OCI-LY7 (cell line): ENCODE measurements at regions not wholly inside any gene's neighbourhood (a gene's known extent, or its start where the extent isn't known, plus 50 kb on each side); places are given as distances from the start of the nearest gene placed in this dataset.

Experiments
- BruUV-seq: library from RNA; stranded (reverse); fragments of 400-500 nt; replicated peaks from 2 replicates; lab custom pipeline; 2021; lab: Mats Ljungman, UMichigan
- CTCF ChIA-PET: fragments of 300-600 bp; sonication (Branson Sonifier 250); formaldehyde crosslinking; loops from one replicate; lab custom pipeline; 2022; ENCODE audit warnings: antibody characterized with exemption; ENCODE audit not compliant: unreplicated experiment; lab: Charles Lee
- POLR2A ChIA-PET: fragments of 300-600 bp; sonication (Branson Sonifier 250); formaldehyde crosslinking; loops from one replicate; lab custom pipeline; 2022; ENCODE audit warnings: antibody characterized with exemption; lab: Charles Lee
- DNase-seq: peaks from one replicate; pipeline ENCODE4 v3.0.0-alpha.2; 2015; ENCODE audit warnings: low spot score
- H2AFZ ChIP-seq: fragments of 200-600 bp; sonication (generic), shearing (Covaris generic); 2 replicates; pipeline ENCODE4 v1.6.1; 2014; ENCODE audit warnings: mild to moderate bottlenecking, antibody characterized with exemption, low read length, moderate library complexity
- H3K27ac ChIP-seq: fragments of 200-600 bp; sonication (generic); 2 replicates; pipeline ENCODE4 v1.5.1; 2014; ENCODE audit warnings: mixed run types, low read depth, mild to moderate bottlenecking, moderate library complexity, low read length, inconsistent platforms; ENCODE audit not compliant: poor library complexity, severe bottlenecking
- H3K36me3 ChIP-seq: fragments of 200-600 bp; sonication (generic); 2 replicates; pipeline ENCODE4 v1.6.1; 2014; ENCODE audit warnings: mild to moderate bottlenecking, antibody characterized with exemption, low read length, moderate library complexity, mixed read lengths; ENCODE audit not compliant: insufficient read depth
- H3K4me1 ChIP-seq: fragments of 200-600 bp; sonication (generic); 2 replicates; pipeline ENCODE4 v1.5.1; 2014; ENCODE audit warnings: mild to moderate bottlenecking, low read length; ENCODE audit not compliant: insufficient read depth, poor library complexity, severe bottlenecking
- H3K4me2 ChIP-seq: fragments of 200-600 bp; sonication (generic); 2 replicates; pipeline ENCODE4 v1.6.1; 2014; ENCODE audit warnings: mild to moderate bottlenecking, low read length
- H3K4me3 ChIP-seq: fragments of 200-600 bp; sonication (generic); 2 replicates; pipeline ENCODE4 v1.5.1; 2014; ENCODE audit warnings: mild to moderate bottlenecking, low read depth, low read length; ENCODE audit not compliant: poor library complexity, severe bottlenecking
- H3K79me2 ChIP-seq: fragments of 200-600 bp; sonication (generic); 2 replicates; pipeline ENCODE4 v1.6.1; 2016; ENCODE audit warnings: low read depth, mild to moderate bottlenecking, low read length, moderate library complexity, mixed read lengths; ENCODE audit not compliant: insufficient read depth
- H3K9me2 ChIP-seq: fragments of 200-600 bp; sonication (generic); 2 replicates; pipeline ENCODE4 v1.6.1; 2016; ENCODE audit warnings: mild to moderate bottlenecking, low read length, mixed read lengths; ENCODE audit not compliant: insufficient read depth
- H3K9me3 ChIP-seq: fragments of 200-600 bp; sonication (generic); 2 replicates; pipeline ENCODE4 v1.6.1; 2014; ENCODE audit warnings: mild to moderate bottlenecking, mixed run types, low read length, mixed read lengths
- H4K20me1 ChIP-seq: fragments of 200-600 bp; sonication (generic); 2 replicates; pipeline ENCODE4 v1.6.1; 2014; ENCODE audit warnings: mild to moderate bottlenecking, antibody characterized with exemption, low read length, moderate library complexity, mixed read lengths; ENCODE audit not compliant: insufficient read depth
- CTCF ChIP-seq: fragments of 200-600 bp; sonication (generic); conservative IDR thresholded peaks from 2 replicates; pipeline ENCODE4 v1.5.1; 2014; ENCODE audit warnings: mild to moderate bottlenecking, antibody characterized with exemption, low read length, moderate library complexity, mixed read lengths
- EZH2phosphoT487 ChIP-seq: fragments of 200-600 bp; sonication (generic); IDR thresholded peaks from 2 replicates; pipeline ENCODE4 v1.6.1; 2018; ENCODE audit warnings: low read depth, borderline replicate concordance, mild to moderate bottlenecking, mixed run types, antibody characterized with exemption, low read length, moderate library complexity, mixed read lengths
- intact Hi-C: fragments of 100-400 bp; cut with micrococcal nuclease; formaldehyde crosslinking; loops from one replicate; pipeline ENCODE4 v1.10.0; 2022; ENCODE audit not compliant: unreplicated experiment

GRCh38 chr13:34411894-34412293, 530.2 kb upstream of the NBEA start:
- Histone ChIP-seq H3K79me2 (no peaks in the 10 kb centered on the region), H3K36me3 (no peaks in the 10 kb centered on the region), H3K27ac (no peak overlapping the region), H3K9me3 (no peaks in the 10 kb centered on the region), H3K4me2 (no peak overlapping the region), H2AFZ (no peak overlapping the region), H3K4me1 (no peaks in the 10 kb centered on the region), H3K9me2 (no peaks in the 10 kb centered on the region), H4K20me1 (no peaks in the 10 kb centered on the region), H3K4me3 (no peak overlapping the region)
- TF ChIP-seq EZH2phosphoT487 (no peak), CTCF (no peak)
- intact Hi-C loops = no loop called here
- POLR2A ChIA-PET = no interaction called here
- CTCF ChIA-PET = no interaction called here
- no TSS peak for BruUV-seq
- DNase-seq = no peak

GRCh38 chr13:34412295-34412694, 529.8 kb upstream of the NBEA start:
- no peaks in the 10 kb centered on the region for H4K20me1 ChIP-seq
- ChIA-PET POLR2A (no interaction called here), CTCF (no interaction called here)
- H3K4me3 ChIP-seq = no peak overlapping the region
- no peak overlapping the region for H2AFZ ChIP-seq
- BruUV-seq = no TSS peak
- H3K27ac ChIP-seq = no peak overlapping the region
- no peaks in the 10 kb centered on the region for H3K36me3 ChIP-seq
- TF ChIP-seq CTCF (no peak), EZH2phosphoT487 (no peak)
- DNase-seq = no peak
- H3K4me1 ChIP-seq = no peaks in the 10 kb centered on the region
- no peaks in the 10 kb centered on the region for H3K9me3 ChIP-seq
- intact Hi-C loops = no loop called here
- H3K79me2 ChIP-seq = no peaks in the 10 kb centered on the region
- H3K9me2 ChIP-seq = no peaks in the 10 kb centered on the region
- no peak overlapping the region for H3K4me2 ChIP-seq

- Histone ChIP-seq H3K4me3 (no peak overlapping the region), H2AFZ (no peak overlapping the region), H3K4me1 (no peaks in the 10 kb centered on the region), H4K20me1 (no peaks in the 10 kb centered on the region), H3K4me2 (no peak overlapping the region), H3K36me3 (no peaks in the 10 kb centered on the region), H3K9me2 (no peaks in the 10 kb centered on the region), H3K9me3 (no peaks in the 10 kb centered on the region), H3K79me2 (no peaks in the 10 kb centered on the region), H3K27ac (no peak overlapping the region)
- CTCF ChIA-PET = no interaction called here
- POLR2A ChIA-PET = no interaction called here
- no peak for DNase-seq
- no TSS peak for BruUV-seq
- intact Hi-C loops = no loop called here
- no peak for TF ChIP-seq EZH2phosphoT487
Observed at GRCh38 chr13:34412817-34413375, 529.2 kb upstream of the NBEA start.
